GM12892 (cell line): ENCODE measurements at regions not wholly inside any gene's neighbourhood (a gene's known extent, or its start where the extent isn't known, plus 50 kb on each side); places are given as distances from the start of the nearest gene placed in this dataset.

Experiments used
- POLR2A ChIP-seq: IDR thresholded peaks from 2 replicates; pipeline ENCODE4 v1.6.1; 2011; ENCODE audit warnings: low read depth, low read length, control low read depth
- POLR2AphosphoS5 ChIP-seq: IDR thresholded peaks from 2 replicates; pipeline ENCODE4 v1.6.1; 2011; ENCODE audit warnings: low read depth, low read length, control low read depth

DNA sequence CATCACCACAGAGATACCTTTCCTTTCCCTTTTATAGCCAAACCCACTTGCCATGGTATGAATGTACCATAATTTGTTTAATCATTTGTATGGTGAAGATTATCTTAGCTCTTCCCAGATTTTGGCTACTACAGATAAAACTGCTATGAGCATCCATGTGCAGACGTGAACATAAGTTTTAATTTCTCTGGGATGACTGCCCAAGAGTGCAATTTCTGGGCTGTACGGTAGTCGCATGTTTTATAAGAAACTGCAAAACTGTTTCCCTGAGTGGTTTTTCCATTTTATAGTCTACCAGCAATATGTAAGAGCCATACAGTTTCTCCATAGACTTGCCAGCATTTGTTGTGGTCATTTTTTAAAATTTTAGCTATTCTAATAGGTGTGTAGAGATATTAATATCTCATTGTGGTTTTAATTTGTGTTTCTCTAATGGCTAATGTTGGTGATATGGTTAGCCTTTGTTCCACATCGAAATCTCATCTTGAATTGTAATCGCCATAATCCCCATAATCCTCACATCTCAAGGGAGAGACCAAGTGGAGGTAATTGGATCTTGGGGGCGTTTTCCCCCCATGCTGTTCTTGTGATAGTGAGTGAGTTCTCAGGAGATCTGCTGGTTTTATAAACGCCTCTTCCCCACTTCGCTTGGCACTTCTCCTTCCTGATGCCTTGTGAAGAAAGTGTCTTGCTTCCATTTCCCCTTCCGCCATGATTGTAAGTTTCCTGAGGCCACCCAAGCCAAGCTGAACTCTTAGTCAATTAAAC, 628.5 kb upstream of the KLHL29 start:
- TF ChIP-seq POLR2AphosphoS5, result no peak
- no peak for TF ChIP-seq POLR2A
